ENCODE measurements at regions not wholly inside any gene's neighbourhood (a gene's known extent, or its start where the extent isn't known, plus 50 kb on each side); places are given as distances from the start of the nearest gene placed in this dataset.

- H3K27ac ChIP-seq, result no peak overlapping the region
Observed at GRCh38 chr14:104432611-104433231, 146.8 kb upstream of the C14orf180 start.

GRCh38 chr14:104433401-104434213 lies 146.0 kb upstream of the C14orf180 start:
- H3K27ac ChIP-seq, result no peak overlapping the region

More at GRCh38 chr14:104432611-104433231, 146.8 kb upstream of the C14orf180 start:
- TF ChIP-seq ZFX (IDR thresholded peaks at IDR 0.05; ENCODE audit: borderline replicate concordance) (no peak), CTCF (IDR thresholded peaks at IDR 0.05) (no peak)

GRCh38 chr14:104434214-104435076 lies 145.1 kb upstream of the C14orf180 start:
- no peak overlapping the region for H3K27ac ChIP-seq
- TF ChIP-seq ZFX (IDR thresholded peaks at IDR 0.05; ENCODE audit: borderline replicate concordance) (no peak), CTCF (IDR thresholded peaks at IDR 0.05) (no peak)

More at GRCh38 chr14:104433401-104434213, 146.0 kb upstream of the C14orf180 start:
- TF ChIP-seq CTCF (IDR thresholded peaks at IDR 0.05) (no peak), ZFX (IDR thresholded peaks at IDR 0.05; ENCODE audit: borderline replicate concordance) (no peak)

- TF ChIP-seq ZFX (IDR thresholded peaks at IDR 0.05; ENCODE audit: borderline replicate concordance), result no peak
- no peak overlapping the region for H3K27ac ChIP-seq
Observed at GRCh38 chr14:104435147-104436046, 144.2 kb upstream of the C14orf180 start.

GRCh38 chr14:104436047-104436591 lies 143.4 kb upstream of the C14orf180 start:
- no peak overlapping the region for H3K27ac ChIP-seq
- no peak for TF ChIP-seq ZFX (IDR thresholded peaks at IDR 0.05; ENCODE audit: borderline replicate concordance)
- no peak for TF ChIP-seq CTCF (IDR thresholded peaks at IDR 0.05)

GRCh38 chr14:104436741-104437701 lies 142.5 kb upstream of the C14orf180 start:
- TF ChIP-seq ZFX (IDR thresholded peaks at IDR 0.05; ENCODE audit: borderline replicate concordance) (no peak), CTCF (IDR thresholded peaks at IDR 0.05) (no peak)

More at GRCh38 chr14:104436741-104437701, 142.5 kb upstream of the C14orf180 start:
- no peak overlapping the region for H3K27ac ChIP-seq

All from 22Rv1 (cell line).